Activated B cell treated with CpG ODN at 0.5 μM for 24 hours (primary cell): ENCODE measurements at regions not wholly inside any gene's neighbourhood (a gene's known extent, or its start where the extent isn't known, plus 50 kb on each side); places are given as distances from the start of the nearest gene placed in this dataset.

ENCODE experiments used
- ATAC-seq: fragments of 200-7000 bp; cut with Tn5 transposase; one replicate; pipeline ENCODE4 v1.10.0; 2021; ENCODE audit warnings: low read depth, mild to moderate bottlenecking, moderate library complexity
- CTCF ChIA-PET: fragments of 350-600 bp; sonication (Branson Sonifier 250); formaldehyde crosslinking; loops from one replicate; lab custom pipeline; 2021; ENCODE audit warnings: antibody characterized with exemption; lab: Charles Lee
- POLR2A ChIA-PET: fragments of 350-600 bp; sonication (Branson Sonifier 250); formaldehyde crosslinking; loops from one replicate; lab custom pipeline; 2021; ENCODE audit warnings: antibody characterized with exemption; lab: Charles Lee
- DNase-seq: peaks from one replicate; pipeline ENCODE4 v3.0.0; 2022
- H3K27ac Mint-ChIP-seq: one replicate; pipeline ENCODE4 v1.8.0; 2020; ENCODE audit warnings: mixed read lengths
- H3K27me3 Mint-ChIP-seq: one replicate; pipeline ENCODE4 v1.8.0; 2021; ENCODE audit warnings: mixed read lengths
- H3K36me3 Mint-ChIP-seq: one replicate; pipeline ENCODE4 v1.8.0; 2021; ENCODE audit warnings: low read depth, mixed read lengths
- H3K4me1 Mint-ChIP-seq: one replicate; pipeline ENCODE4 v1.8.0; 2021; ENCODE audit warnings: mixed read lengths
- H3K4me3 Mint-ChIP-seq: one replicate; pipeline ENCODE4 v1.8.0; 2020; ENCODE audit warnings: mild to moderate bottlenecking, mixed read lengths
- H3K9me3 Mint-ChIP-seq: one replicate; pipeline ENCODE4 v1.8.0; 2020; ENCODE audit warnings: mixed read lengths
- intact Hi-C: fragments of 100-400 bp; cut with micrococcal nuclease; formaldehyde crosslinking; loops from one replicate; pipeline ENCODE4 v1.15.1; 2024
- TF ChIP-seq, protein P1 (sequence below): fragments of 200-600 bp; IDR thresholded peaks from one replicate; pipeline ENCODE4 v1.8.0; 2022; ENCODE audit warnings: antibody characterized with exemption, mild to moderate bottlenecking

DNA sequence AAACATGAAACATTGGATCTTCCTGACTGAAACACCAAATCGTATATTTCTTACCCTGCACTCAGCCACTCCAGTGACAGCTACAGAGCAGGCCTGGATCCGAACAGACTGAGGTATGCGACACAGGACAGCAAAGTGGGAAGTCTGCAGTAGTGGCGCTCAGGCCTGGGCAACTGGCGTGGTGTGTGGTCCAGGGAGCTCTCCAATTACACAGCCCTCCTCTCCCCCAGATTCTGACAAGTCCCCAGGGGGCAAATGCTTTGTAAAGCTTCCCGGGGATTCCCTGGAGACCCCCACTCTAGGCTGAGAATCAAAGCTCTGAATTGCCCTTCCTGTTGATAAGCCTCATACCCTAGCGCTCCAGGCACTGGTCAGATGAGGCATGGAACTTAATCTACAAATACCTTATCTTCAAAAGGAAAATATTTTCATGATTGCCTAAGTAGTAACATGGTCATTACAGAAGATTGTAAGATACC, 104.8 kb upstream of the ERCC6L2 start:
- Mint-ChIP-seq H3K9me3 (no peaks in the 10 kb centered on the region), H3K27me3 (peaks cover 35% of the 10 kb centered on the region), H3K27ac (no peak overlapping the region), H3K4me3 (no peak overlapping the region), H3K36me3 (no peaks in the 10 kb centered on the region), H3K4me1 (no peaks in the 10 kb centered on the region)
- intact Hi-C loops: no loop called here
- DNase-seq (no peak), ATAC-seq (no peak)
- TF ChIP-seq, protein P1, sequence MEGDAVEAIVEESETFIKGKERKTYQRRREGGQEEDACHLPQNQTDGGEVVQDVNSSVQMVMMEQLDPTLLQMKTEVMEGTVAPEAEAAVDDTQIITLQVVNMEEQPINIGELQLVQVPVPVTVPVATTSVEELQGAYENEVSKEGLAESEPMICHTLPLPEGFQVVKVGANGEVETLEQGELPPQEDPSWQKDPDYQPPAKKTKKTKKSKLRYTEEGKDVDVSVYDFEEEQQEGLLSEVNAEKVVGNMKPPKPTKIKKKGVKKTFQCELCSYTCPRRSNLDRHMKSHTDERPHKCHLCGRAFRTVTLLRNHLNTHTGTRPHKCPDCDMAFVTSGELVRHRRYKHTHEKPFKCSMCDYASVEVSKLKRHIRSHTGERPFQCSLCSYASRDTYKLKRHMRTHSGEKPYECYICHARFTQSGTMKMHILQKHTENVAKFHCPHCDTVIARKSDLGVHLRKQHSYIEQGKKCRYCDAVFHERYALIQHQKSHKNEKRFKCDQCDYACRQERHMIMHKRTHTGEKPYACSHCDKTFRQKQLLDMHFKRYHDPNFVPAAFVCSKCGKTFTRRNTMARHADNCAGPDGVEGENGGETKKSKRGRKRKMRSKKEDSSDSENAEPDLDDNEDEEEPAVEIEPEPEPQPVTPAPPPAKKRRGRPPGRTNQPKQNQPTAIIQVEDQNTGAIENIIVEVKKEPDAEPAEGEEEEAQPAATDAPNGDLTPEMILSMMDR: no peak
- ChIA-PET POLR2A (no interaction called here), CTCF (no interaction called here)

DNA sequence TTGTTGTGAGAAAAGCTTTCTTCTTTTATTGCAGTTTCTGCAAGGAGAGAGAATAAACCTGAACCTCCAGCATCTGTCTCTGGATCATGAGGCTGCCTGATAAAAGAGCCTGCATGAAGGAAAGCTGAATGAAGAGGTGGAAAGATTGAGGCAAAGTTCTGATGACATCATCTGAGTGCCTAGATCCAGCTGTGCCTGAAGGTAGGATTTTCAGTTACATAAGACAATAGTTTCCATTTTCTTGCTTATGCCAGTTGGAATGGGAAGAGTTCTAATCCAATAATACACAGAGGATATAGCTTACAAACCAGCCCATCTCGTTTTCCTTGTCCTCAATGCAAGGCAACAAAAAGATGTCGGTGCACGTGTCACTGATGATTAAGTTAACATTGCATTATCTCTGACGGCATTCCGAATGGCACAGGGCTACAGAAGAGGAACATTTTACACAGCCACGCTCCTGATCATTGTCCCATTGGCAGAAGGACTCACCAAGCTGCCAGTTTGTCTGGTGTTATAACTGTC, 105.5 kb upstream of the ERCC6L2 start:
- no peak overlapping the region for H3K27ac Mint-ChIP-seq
- TF ChIP-seq, protein P1: no peak
- CTCF ChIA-PET: no interaction called here
- no peak for ATAC-seq
- H3K4me3 Mint-ChIP-seq: no peak overlapping the region
- POLR2A ChIA-PET: no interaction called here
- no peak for DNase-seq
- no peaks in the 10 kb centered on the region for H3K36me3 Mint-ChIP-seq
- intact Hi-C loops: no loop called here
- H3K27me3 Mint-ChIP-seq: peaks cover 35% of the 10 kb centered on the region
- no peaks in the 10 kb centered on the region for H3K4me1 Mint-ChIP-seq
- no peaks in the 10 kb centered on the region for H3K9me3 Mint-ChIP-seq

DNA sequence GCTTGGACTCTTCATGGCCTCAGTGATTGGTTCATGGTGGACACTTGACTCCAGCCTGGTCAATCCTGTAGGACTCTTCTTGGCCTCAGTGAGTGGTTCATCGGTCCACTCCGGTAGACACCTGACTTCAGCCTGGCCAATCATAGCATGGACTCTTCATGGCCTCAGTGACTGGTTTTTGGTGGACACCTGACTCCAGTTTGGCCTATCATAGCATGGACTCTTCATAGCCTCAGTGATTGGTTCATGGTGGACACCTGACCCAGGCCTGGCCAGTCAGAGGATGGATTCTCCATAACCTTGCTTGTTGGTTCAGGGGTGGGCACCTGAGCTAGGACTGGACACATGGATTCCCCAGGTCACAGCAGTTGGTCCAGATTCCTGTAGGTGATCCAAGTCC, 106.0 kb upstream of the ERCC6L2 start:
- CTCF ChIA-PET: no interaction called here
- POLR2A ChIA-PET: no interaction called here
- ATAC-seq: no peak

DNA sequence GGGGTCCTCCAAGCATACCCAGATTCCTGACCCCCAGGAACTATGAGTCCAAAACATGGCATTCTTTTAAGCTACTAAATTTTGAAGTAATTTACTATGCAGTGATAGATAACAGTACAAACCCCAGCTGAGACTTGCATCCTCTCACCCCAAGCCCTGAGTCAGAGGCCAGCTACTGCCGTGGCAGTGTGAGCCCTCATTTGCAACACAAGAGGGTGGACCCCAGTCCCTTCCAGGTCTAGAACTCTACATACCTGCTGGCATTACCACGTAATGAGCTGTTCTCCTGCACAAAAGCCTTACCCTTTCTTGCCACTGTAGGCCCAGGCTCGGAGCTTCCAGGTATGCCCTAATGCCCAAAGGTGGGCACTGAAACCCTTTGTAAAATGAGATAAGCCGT, 108.6 kb upstream of the ERCC6L2 start:
- POLR2A ChIA-PET: no interaction called here
- H3K36me3 Mint-ChIP-seq: no peaks in the 10 kb centered on the region
- H3K27me3 Mint-ChIP-seq: peaks cover 25% of the 10 kb centered on the region
- no peak for DNase-seq
- intact Hi-C loops: no loop called here
- H3K4me3 Mint-ChIP-seq: no peak overlapping the region
- H3K4me1 Mint-ChIP-seq: no peaks in the 10 kb centered on the region
- no peaks in the 10 kb centered on the region for H3K9me3 Mint-ChIP-seq
- TF ChIP-seq, protein P1: no peak
- no peak overlapping the region for H3K27ac Mint-ChIP-seq
- CTCF ChIA-PET: no interaction called here
- no peak for ATAC-seq

More for the DNA sequence above, 106.0 kb upstream of the ERCC6L2 start:
- no peak overlapping the region for H3K27ac Mint-ChIP-seq
- DNase-seq: no peak
- TF ChIP-seq, protein P1: no peak
- no peaks in the 10 kb centered on the region for H3K4me1 Mint-ChIP-seq
- intact Hi-C loops: no loop called here
- H3K36me3 Mint-ChIP-seq: no peaks in the 10 kb centered on the region
- no peaks in the 10 kb centered on the region for H3K9me3 Mint-ChIP-seq
- H3K27me3 Mint-ChIP-seq: peaks cover 32% of the 10 kb centered on the region
- no peak overlapping the region for H3K4me3 Mint-ChIP-seq

DNA sequence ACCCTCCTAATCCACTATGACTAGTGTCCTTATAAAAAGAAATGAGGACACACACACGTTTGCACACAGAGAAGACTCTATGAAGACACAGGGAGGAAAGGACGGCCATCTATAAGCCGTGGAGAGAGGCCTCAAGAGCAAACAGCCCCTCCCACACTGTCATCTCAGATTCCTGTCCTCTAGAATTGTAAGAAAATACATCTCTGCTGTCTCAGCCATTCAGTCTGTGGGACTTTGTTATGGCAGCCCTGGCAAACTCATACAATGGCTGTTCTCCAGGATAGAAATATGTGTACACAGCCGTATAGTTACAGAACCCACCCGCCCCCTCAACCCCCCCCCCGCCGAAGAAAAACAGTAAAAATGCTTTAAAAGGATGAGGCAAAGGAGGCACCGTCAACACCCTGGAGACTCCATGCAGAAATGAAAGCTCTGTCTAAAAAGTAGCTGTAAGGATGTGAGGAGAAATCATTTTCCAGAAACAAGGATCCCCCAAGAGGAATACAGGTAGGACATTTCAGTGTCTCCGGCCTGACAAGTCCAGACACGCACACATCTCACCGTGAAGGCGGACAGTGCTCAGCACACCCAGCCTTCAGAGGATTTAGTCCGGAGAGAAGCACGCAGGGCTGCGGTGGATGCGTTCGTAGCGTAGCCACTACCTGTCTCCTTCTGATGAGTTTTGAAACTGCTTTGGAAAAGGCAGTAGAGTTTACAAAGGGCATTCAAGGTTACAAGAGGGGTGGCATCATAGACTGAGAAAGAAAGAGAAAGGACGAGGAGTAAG, 110.8 kb upstream of the ERCC6L2 start:
- H3K4me3 Mint-ChIP-seq: no peak overlapping the region
- CTCF ChIA-PET: no interaction called here
- POLR2A ChIA-PET: no interaction called here
- H3K27ac Mint-ChIP-seq: no peak overlapping the region
- H3K36me3 Mint-ChIP-seq: no peaks in the 10 kb centered on the region
- intact Hi-C loops: no loop called here
- DNase-seq: no peak
- peaks cover 8% of the 10 kb centered on the region for H3K27me3 Mint-ChIP-seq
- no peak for ATAC-seq
- TF ChIP-seq, protein P1: no peak
- H3K9me3 Mint-ChIP-seq: no peaks in the 10 kb centered on the region
- no peaks in the 10 kb centered on the region for H3K4me1 Mint-ChIP-seq
